ENCODE measurements at regions not wholly inside any gene's neighbourhood (a gene's known extent, or its start where the extent isn't known, plus 50 kb on each side); places are given as distances from the start of the nearest gene placed in this dataset.
A peak's percentile ranks its signal among the peaks of the same experiment; 100 is the strongest.

DNA sequence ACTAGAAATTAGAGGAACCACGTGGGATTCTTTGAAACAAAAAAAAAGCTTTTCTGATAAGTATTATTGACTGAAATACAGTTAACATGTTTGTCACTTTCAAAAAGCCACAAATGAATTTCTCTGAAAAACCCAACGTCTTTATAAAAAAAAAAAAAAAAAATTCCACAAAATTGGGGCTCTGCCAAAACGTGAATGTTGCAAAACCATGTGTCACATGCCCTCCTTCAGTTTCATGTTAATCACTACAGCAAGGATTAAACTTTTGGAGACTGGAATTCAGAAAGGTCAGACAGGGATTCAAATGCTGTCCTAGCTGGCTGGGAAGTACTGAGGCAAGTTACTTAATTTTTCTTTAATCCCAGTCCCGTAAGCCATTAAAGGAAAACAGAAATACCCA lies 278.0 kb upstream of the KLF14 start:
- no peak overlapping the region for H3K4me3 ChIP-seq (ENCODE audit: low read length)
- DNase-seq (ENCODE audit: low read depth), result peak; percentile 96
- TF ChIP-seq CTCF (conservative IDR thresholded peaks at IDR 0.05; ENCODE audit: low read depth, low read length), result no peak

- no peak for TF ChIP-seq CTCF (conservative IDR thresholded peaks at IDR 0.05; ENCODE audit: low read depth, low read length)
- H3K4me3 ChIP-seq (ENCODE audit: low read length), result no peak overlapping the region
- no peak for DNase-seq (ENCODE audit: low read depth)
Observed at GRCh38 chr7:131012477-131013031, 278.5 kb upstream of the KLF14 start.

GRCh38 chr7:131013716-131014115 lies 279.7 kb upstream of the KLF14 start:
- no peak for TF ChIP-seq CTCF (conservative IDR thresholded peaks at IDR 0.05; ENCODE audit: low read depth, low read length)
- no peak overlapping the region for H3K4me3 ChIP-seq (ENCODE audit: low read length)
- DNase-seq (ENCODE audit: low read depth), result no peak

DNA sequence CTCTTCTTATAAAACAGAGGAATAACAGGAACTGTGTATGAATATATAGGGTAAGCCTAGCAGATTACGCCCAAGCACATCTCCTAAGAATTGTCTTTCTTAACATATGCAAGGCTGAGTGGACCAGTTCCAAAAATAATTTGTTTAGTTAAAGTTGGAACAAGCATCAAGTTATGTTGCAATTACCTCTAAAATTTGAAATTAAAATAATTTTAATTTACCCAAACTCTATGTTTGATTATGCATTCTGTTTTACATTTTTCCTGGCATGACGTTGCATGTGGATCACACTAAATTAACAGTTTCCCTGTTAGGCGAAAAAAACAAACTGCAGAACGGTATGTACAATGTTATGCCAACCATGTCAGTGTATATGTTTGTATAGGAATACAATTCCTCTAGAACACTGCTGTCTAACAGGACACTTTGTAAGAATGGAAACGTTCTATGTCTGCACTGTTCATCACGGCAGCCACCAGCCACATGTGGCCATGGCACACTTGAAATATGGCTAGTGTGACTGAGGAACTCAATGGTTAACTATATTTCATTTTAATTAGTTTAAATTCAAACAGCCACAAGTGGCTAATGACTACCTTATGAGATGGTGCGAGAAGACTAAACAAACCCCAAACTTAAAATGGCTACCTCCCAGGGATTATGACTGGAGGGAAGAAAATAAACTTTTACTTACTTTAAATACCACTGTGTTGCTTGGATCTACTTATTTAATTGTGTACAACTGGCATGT lies 281.1 kb upstream of the KLF14 start:
- no peak for TF ChIP-seq CTCF (conservative IDR thresholded peaks at IDR 0.05; ENCODE audit: low read depth, low read length)
- H3K4me3 ChIP-seq (ENCODE audit: low read length), result no peak overlapping the region
- DNase-seq (ENCODE audit: low read depth), result no peak

GRCh38 chr7:131015657-131015958 lies 281.6 kb upstream of the KLF14 start:
- DNase-seq (ENCODE audit: low read depth), result no peak
- no peak overlapping the region for H3K4me3 ChIP-seq (ENCODE audit: low read length)
- no peak for TF ChIP-seq CTCF (conservative IDR thresholded peaks at IDR 0.05; ENCODE audit: low read depth, low read length)

- TF ChIP-seq CTCF (conservative IDR thresholded peaks at IDR 0.05; ENCODE audit: low read depth, low read length), result no peak
- no peak for DNase-seq (ENCODE audit: low read depth)
- H3K4me3 ChIP-seq (ENCODE audit: low read length), result no peak overlapping the region
Observed at GRCh38 chr7:131016230-131016629, 282.2 kb upstream of the KLF14 start.

DNA sequence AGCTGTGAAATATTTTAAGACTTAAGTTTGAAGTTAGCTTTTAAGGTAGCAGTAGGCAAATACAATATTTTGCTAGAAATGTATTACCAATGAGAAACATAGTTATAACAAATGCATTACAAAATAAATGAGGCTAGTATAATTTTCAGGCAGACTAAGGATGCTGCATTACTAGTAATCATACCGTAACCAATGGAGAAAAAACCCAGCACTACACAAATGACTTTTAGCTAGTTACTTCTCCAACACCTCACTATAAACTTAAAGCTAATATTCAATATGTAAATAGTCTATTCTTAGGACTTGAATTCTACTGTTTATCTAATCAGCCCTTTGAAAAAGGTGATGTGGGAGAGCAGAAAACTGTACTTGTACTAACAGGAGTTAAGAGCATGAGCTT lies 285.3 kb upstream of the KLF14 start:
- no peak for TF ChIP-seq CTCF (conservative IDR thresholded peaks at IDR 0.05; ENCODE audit: low read depth, low read length)
- no peak overlapping the region for H3K4me3 ChIP-seq (ENCODE audit: low read length)
- no peak for DNase-seq (ENCODE audit: low read depth)
